ENCODE measurements at regions not wholly inside any gene's neighbourhood (a gene's known extent, or its start where the extent isn't known, plus 50 kb on each side); places are given as distances from the start of the nearest gene placed in this dataset.

- Histone ChIP-seq H3K27ac (no peak overlapping the region), H3K36me3 (no peaks in the 10 kb centered on the region), H3K27me3 (no peaks in the 10 kb centered on the region), H3K4me3 (no peak overlapping the region), H3K4me1 (ENCODE audit: insufficient read depth) (no peaks in the 10 kb centered on the region), H3K9me3 (no peaks in the 10 kb centered on the region)
- 87 to 92% (median 88%) methylated on average over 2 of the region's 2 CpGs for WGBS, 3 donors
- TF ChIP-seq POLR2A (IDR thresholded peaks at IDR 0.05): no peak
- no peak for TF ChIP-seq EP300 (IDR thresholded peaks at IDR 0.05)
- TF ChIP-seq CTCF (IDR thresholded peaks at IDR 0.05): no peak
- no peak for DNase-seq
- intact Hi-C loops (cut with DNase I): no loop called here
Observed at GRCh38 chr7:24469118-24469517, 104.1 kb upstream of the PALS2 start.

GRCh38 chr7:24472093-24472492 lies 101.2 kb upstream of the PALS2 start:
- H3K9me3 ChIP-seq: no peaks in the 10 kb centered on the region
- H3K27me3 ChIP-seq: no peaks in the 10 kb centered on the region
- H3K27ac ChIP-seq: no peak overlapping the region
- no peaks in the 10 kb centered on the region for H3K36me3 ChIP-seq
- no peak overlapping the region for H3K4me3 ChIP-seq
- H3K4me1 ChIP-seq (ENCODE audit: insufficient read depth): peaks cover 3% of the 10 kb centered on the region
- 88 to 92% (median 91%) methylated on average over 1 of the region's 1 CpG for WGBS, 3 donors
- no peak for TF ChIP-seq POLR2A (IDR thresholded peaks at IDR 0.05)
- no peak for TF ChIP-seq EP300 (IDR thresholded peaks at IDR 0.05)
- no peak for TF ChIP-seq CTCF (IDR thresholded peaks at IDR 0.05)
- no peak for DNase-seq
- intact Hi-C loops (cut with DNase I): no loop called here

GRCh38 chr7:24475166-24475961 lies 97.9 kb upstream of the PALS2 start:
- no peaks in the 10 kb centered on the region for H3K9me3 ChIP-seq
- no peak for DNase-seq
- WGBS, 3 donors: 61 to 73% (median 65%) methylated on average over 8 of the region's 8 CpGs
- H3K4me1 ChIP-seq (ENCODE audit: insufficient read depth): peaks cover 6% of the 10 kb centered on the region
- H3K27me3 ChIP-seq: no peaks in the 10 kb centered on the region
- intact Hi-C loops (cut with DNase I): no loop called here
- no peak overlapping the region for H3K4me3 ChIP-seq
- TF ChIP-seq POLR2A (IDR thresholded peaks at IDR 0.05) (no peak), CTCF (IDR thresholded peaks at IDR 0.05) (no peak), EP300 (IDR thresholded peaks at IDR 0.05) (no peak)
- no peaks in the 10 kb centered on the region for H3K36me3 ChIP-seq
- H3K27ac ChIP-seq: peak overlapping the region in 1 of 2 donors; percentile 2

- Histone ChIP-seq H3K9me3 (no peaks in the 10 kb centered on the region), H3K27me3 (no peaks in the 10 kb centered on the region), H3K4me1 (ENCODE audit: insufficient read depth) (peaks cover 6% of the 10 kb centered on the region), H3K27ac (peak overlapping the region in 1 of 2 donors; percentile 2), H3K36me3 (no peaks in the 10 kb centered on the region), H3K4me3 (no peak overlapping the region)
- TF ChIP-seq CTCF (IDR thresholded peaks at IDR 0.05) (no peak), EP300 (IDR thresholded peaks at IDR 0.05) (no peak), POLR2A (IDR thresholded peaks at IDR 0.05) (no peak)
- intact Hi-C loops (cut with DNase I): no loop called here
- 79 to 87% (median 86%) methylated on average over 6 of the region's 6 CpGs for WGBS, 3 donors
- DNase-seq: no peak
Observed at GRCh38 chr7:24476227-24476626, 97.0 kb upstream of the PALS2 start.

Measured in ovary (tissue), 7 donors.